Liver (tissue), 8 donors: ENCODE measurements at regions not wholly inside any gene's neighbourhood (a gene's known extent, or its start where the extent isn't known, plus 50 kb on each side); places are given as distances from the start of the nearest gene placed in this dataset.

Experiments
- DNase-seq: peaks from one replicate; pipeline ENCODE4 v3.0.0-alpha.2; 2017; ENCODE audit warnings: low spot score
- H3K27ac ChIP-seq, 2 donors: one replicate each; pipeline ENCODE4 v1.7.0; 2013; ENCODE audit warnings: inconsistent platforms in 2 of 2, low read length in 2 of 2, control low read depth in 1 of 2, low read depth in 1 of 2, mild to moderate bottlenecking in 1 of 2
- H3K27me3 ChIP-seq, 4 donors: one replicate each; pipeline versions ENCODE4 v1.6.1 to v1.7.0; 2013; ENCODE audit warnings: low read length in 3 of 4, inconsistent platforms in 1 of 4, mild to moderate bottlenecking in 1 of 4, moderate library complexity in 1 of 4; ENCODE audit not compliant: control insufficient read depth in 4 of 4, insufficient read depth in 4 of 4
- H3K36me3 ChIP-seq, 4 donors: one replicate each; pipeline versions ENCODE4 v1.6.1 to v1.7.0; 2013; ENCODE audit warnings: low read length in 3 of 4, mild to moderate bottlenecking in 3 of 4, low read depth in 1 of 4, moderate library complexity in 1 of 4; ENCODE audit not compliant: control insufficient read depth in 4 of 4, insufficient read depth in 3 of 4
- H3K4me1 ChIP-seq, 4 donors: one replicate each; pipeline versions ENCODE4 v1.6.1 to v1.7.0; 2013; ENCODE audit warnings: low read length in 3 of 4, mild to moderate bottlenecking in 3 of 4, moderate library complexity in 1 of 4; ENCODE audit not compliant: control insufficient read depth in 4 of 4, insufficient read depth in 4 of 4
- H3K4me3 ChIP-seq, 3 donors: one replicate each; pipeline versions ENCODE4 v1.6.1 to v1.7.0; 2013; ENCODE audit warnings: low read length in 3 of 3, control low read depth in 1 of 3, low read depth in 1 of 3, mild to moderate bottlenecking in 1 of 3
- H3K9ac ChIP-seq, 2 donors: one replicate each; pipeline ENCODE4 v1.7.0; 2013; ENCODE audit warnings: low read length in 2 of 2, mild to moderate bottlenecking in 2 of 2, moderate library complexity in 2 of 2, control low read depth in 1 of 2, low read depth in 1 of 2
- H3K9me3 ChIP-seq, 4 donors: one replicate each; pipeline versions ENCODE4 v1.6.1 to v1.7.0; 2013; ENCODE audit warnings: low read length in 3 of 4; ENCODE audit not compliant: control insufficient read depth in 4 of 4
- EGR1 ChIP-seq, 2 donors: IDR thresholded peaks; 2 replicates each; pipeline ENCODE4 v1.6.1; 2016 to 2018; ENCODE audit warnings: antibody characterized with exemption in 2 of 2, low read depth in 2 of 2
- FOXA2 ChIP-seq: IDR thresholded peaks from 2 replicates; pipeline ENCODE4 v1.6.1; 2016; ENCODE audit warnings: antibody characterized with exemption
- GABPA ChIP-seq, 2 donors: IDR thresholded peaks in 1 of 2; conservative IDR thresholded peaks in 1 of 2; 2 replicates each; pipeline ENCODE4 v1.6.1; 2016; ENCODE audit warnings: antibody characterized with exemption in 2 of 2, mild to moderate bottlenecking in 1 of 2, moderate library complexity in 1 of 2
- HNF4G ChIP-seq: IDR thresholded peaks from 2 replicates; pipeline ENCODE4 v1.6.1; 2016; ENCODE audit warnings: antibody characterized with exemption
- NR2F2 ChIP-seq: IDR thresholded peaks from 2 replicates; pipeline ENCODE4 v1.6.1; 2016; ENCODE audit warnings: antibody characterized with exemption
- RAD21 ChIP-seq, 2 donors: IDR thresholded peaks; 2 replicates each; pipeline ENCODE4 v1.6.1; 2016; ENCODE audit warnings: antibody characterized with exemption in 2 of 2, mild to moderate bottlenecking in 2 of 2
- RXRA ChIP-seq, 2 donors: IDR thresholded peaks; 2 replicates each; pipeline ENCODE4 v1.6.1; 2017 to 2018; ENCODE audit warnings: antibody characterized with exemption in 2 of 2, mild to moderate bottlenecking in 1 of 2
- SP1 ChIP-seq: IDR thresholded peaks from 2 replicates; pipeline ENCODE4 v1.6.1; 2018; ENCODE audit warnings: antibody characterized with exemption, mild to moderate bottlenecking
- TAF1 ChIP-seq: conservative IDR thresholded peaks from 2 replicates; pipeline ENCODE4 v1.6.1; 2016; ENCODE audit warnings: antibody characterized with exemption, mild to moderate bottlenecking
- YY1 ChIP-seq: IDR thresholded peaks from 2 replicates; pipeline ENCODE4 v1.6.1; 2016; ENCODE audit warnings: antibody characterized with exemption, mild to moderate bottlenecking
- WGBS: extraction: QIAGEN DNeasy Blood & Tissue Kit; methylation state at CpG from one replicate; pipeline ENCODE4 v1.1.7; 2013; 5-methylcytosine and 5-hydroxymethylcytosine counted together
- TF ChIP-seq, protein P1 (sequence below): IDR thresholded peaks from 2 replicates; pipeline ENCODE4 v1.6.1; 2016; ENCODE audit warnings: antibody characterized with exemption, mild to moderate bottlenecking
- TF ChIP-seq, protein P2 (sequence below): fragments of 150-350 bp; IDR thresholded peaks from 2 replicates; pipeline ENCODE4 v1.5.1; 2017; ENCODE audit warnings: improper control_type of control experiment, low read depth, low read length; ENCODE audit not compliant: missing input control
- TF ChIP-seq, protein P3 (sequence below): IDR thresholded peaks from 2 replicates; pipeline ENCODE4 v1.6.1; 2016; ENCODE audit warnings: antibody characterized with exemption
- TF ChIP-seq, protein P4 (sequence below): IDR thresholded peaks from 2 replicates; pipeline ENCODE4 v1.6.1; 2016; ENCODE audit warnings: antibody characterized with exemption
- donor health status: healthy.
- donor health status: healthy.
- donor health status: healthy.
- donor health status: healthy.
- donor health status: healthy.

DNA sequence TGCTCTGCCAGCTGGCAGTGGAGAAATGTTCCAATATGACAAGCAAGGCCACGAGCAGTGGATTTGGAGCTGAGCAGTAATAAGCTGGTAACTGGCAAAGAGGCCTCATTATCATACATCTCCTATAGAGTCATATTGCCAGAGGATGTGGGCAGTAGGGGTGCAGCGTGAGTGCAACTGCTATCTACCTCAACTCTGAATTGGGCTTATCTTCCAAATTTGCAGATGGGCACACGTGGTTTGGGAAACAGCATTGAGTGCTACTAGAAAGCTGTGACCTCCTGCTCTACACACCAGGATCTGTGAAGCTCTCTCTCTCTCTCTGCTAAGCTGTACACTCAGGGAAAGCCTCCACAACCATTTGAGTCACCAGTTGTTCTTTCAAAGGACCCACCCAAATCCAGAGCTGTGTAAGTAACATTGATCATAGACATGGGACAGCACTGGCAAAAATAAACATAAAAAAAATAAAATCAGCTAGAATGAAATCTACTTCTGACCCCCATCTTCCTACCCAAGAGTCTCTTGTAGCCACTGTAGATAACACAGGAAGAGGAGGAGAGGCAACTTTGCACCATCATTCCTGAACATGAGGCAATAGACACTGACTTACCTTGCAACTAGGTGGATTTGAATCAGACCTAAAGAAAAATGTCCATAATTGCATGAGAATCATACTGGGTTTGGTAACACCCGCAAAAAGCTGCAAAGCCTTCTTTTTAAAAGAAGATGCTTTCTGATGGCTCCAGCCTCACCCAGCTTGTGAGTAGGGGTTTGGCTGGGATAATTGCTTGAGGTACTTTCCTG, 82.9 kb upstream of the THBS1 start (continued):
- TF ChIP-seq, protein P1, sequence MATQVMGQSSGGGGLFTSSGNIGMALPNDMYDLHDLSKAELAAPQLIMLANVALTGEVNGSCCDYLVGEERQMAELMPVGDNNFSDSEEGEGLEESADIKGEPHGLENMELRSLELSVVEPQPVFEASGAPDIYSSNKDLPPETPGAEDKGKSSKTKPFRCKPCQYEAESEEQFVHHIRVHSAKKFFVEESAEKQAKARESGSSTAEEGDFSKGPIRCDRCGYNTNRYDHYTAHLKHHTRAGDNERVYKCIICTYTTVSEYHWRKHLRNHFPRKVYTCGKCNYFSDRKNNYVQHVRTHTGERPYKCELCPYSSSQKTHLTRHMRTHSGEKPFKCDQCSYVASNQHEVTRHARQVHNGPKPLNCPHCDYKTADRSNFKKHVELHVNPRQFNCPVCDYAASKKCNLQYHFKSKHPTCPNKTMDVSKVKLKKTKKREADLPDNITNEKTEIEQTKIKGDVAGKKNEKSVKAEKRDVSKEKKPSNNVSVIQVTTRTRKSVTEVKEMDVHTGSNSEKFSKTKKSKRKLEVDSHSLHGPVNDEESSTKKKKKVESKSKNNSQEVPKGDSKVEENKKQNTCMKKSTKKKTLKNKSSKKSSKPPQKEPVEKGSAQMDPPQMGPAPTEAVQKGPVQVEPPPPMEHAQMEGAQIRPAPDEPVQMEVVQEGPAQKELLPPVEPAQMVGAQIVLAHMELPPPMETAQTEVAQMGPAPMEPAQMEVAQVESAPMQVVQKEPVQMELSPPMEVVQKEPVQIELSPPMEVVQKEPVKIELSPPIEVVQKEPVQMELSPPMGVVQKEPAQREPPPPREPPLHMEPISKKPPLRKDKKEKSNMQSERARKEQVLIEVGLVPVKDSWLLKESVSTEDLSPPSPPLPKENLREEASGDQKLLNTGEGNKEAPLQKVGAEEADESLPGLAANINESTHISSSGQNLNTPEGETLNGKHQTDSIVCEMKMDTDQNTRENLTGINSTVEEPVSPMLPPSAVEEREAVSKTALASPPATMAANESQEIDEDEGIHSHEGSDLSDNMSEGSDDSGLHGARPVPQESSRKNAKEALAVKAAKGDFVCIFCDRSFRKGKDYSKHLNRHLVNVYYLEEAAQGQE: no peak
- no peak for TF ChIP-seq FOXA2
- TF ChIP-seq, protein P2, sequence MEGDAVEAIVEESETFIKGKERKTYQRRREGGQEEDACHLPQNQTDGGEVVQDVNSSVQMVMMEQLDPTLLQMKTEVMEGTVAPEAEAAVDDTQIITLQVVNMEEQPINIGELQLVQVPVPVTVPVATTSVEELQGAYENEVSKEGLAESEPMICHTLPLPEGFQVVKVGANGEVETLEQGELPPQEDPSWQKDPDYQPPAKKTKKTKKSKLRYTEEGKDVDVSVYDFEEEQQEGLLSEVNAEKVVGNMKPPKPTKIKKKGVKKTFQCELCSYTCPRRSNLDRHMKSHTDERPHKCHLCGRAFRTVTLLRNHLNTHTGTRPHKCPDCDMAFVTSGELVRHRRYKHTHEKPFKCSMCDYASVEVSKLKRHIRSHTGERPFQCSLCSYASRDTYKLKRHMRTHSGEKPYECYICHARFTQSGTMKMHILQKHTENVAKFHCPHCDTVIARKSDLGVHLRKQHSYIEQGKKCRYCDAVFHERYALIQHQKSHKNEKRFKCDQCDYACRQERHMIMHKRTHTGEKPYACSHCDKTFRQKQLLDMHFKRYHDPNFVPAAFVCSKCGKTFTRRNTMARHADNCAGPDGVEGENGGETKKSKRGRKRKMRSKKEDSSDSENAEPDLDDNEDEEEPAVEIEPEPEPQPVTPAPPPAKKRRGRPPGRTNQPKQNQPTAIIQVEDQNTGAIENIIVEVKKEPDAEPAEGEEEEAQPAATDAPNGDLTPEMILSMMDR: no peak
- no peak for TF ChIP-seq EGR1 (IDR thresholded peaks at IDR 0.05; ENCODE audit: low read depth in 2 of 2)
- TF ChIP-seq, protein P3, sequence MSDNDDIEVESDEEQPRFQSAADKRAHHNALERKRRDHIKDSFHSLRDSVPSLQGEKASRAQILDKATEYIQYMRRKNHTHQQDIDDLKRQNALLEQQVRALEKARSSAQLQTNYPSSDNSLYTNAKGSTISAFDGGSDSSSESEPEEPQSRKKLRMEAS: no peak
- no peak for TF ChIP-seq GABPA (IDR thresholded peaks at IDR 0.05 in 1 of 2, conservative IDR thresholded peaks at IDR 0.05 in 1 of 2)
- TF ChIP-seq YY1: no peak
- no peak for TF ChIP-seq HNF4G
- no peak for TF ChIP-seq TAF1
- TF ChIP-seq RXRA (IDR thresholded peaks at IDR 0.05): no peak

DNA sequence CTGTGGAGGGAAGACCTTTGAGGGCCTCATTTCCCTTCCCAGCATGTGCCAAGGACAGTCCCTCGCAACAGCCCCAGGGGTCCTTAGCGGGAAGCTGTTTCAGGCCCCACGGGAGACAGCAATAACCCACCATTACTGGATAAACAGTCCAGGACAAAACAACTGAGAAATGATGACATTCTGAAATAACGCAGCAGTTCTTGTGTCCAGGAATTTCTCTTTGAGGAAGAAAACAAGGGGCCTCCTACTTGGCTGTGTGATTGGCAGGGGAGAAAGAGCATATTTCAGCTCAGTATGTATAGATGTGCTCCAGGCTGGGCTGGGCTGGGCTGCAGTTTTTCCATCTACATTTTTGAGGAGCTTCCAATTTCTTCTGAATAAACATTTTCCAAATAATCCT, 82.2 kb upstream of the THBS1 start:
- Histone ChIP-seq H3K4me3 (no peak overlapping the region), H3K4me1 (no peaks in the 10 kb centered on the region), H3K27ac (no peak overlapping the region), H3K9me3 (no peaks in the 10 kb centered on the region), H3K36me3 (no peaks in the 10 kb centered on the region), H3K27me3 (no peaks in the 10 kb centered on the region), H3K9ac (no peak overlapping the region)
- WGBS: 84% methylated on average over 4 of the region's 4 CpGs
- no peak for TF ChIP-seq SP1
- TF ChIP-seq, protein P3: no peak
- DNase-seq: no peak

DNA sequence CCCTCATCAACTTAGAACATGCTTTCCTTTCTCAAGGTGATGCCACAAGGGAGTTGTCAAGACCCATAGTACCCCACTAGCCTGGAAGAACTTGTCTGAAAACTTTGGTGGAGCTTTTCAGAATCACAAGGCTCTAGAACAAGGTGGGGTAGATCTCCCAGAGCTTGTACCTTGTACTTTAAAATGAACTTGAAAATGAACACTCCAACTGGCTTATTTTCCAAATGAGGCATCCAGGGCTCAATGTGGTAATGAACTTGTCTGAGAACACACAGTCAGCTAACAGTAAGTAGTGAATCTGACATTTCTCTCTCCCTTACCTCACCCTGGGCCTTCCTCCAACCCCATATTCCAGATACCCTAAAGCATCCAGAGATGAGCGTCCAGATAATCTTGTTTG, 81.8 kb upstream of the THBS1 start:
- Histone ChIP-seq H3K27ac (no peak overlapping the region), H3K9me3 (no peaks in the 10 kb centered on the region), H3K36me3 (no peaks in the 10 kb centered on the region), H3K27me3 (no peaks in the 10 kb centered on the region), H3K4me1 (no peaks in the 10 kb centered on the region), H3K9ac (no peak overlapping the region), H3K4me3 (no peak overlapping the region)
- 84% methylated on average over 1 of the region's 1 CpG for WGBS
- DNase-seq: no peak
- TF ChIP-seq NR2F2 (no peak), HNF4G (no peak), SP1 (no peak), FOXA2 (no peak), RAD21 (IDR thresholded peaks at IDR 0.05) (no peak), GABPA (IDR thresholded peaks at IDR 0.05 in 1 of 2, conservative IDR thresholded peaks at IDR 0.05 in 1 of 2) (no peak)
- TF ChIP-seq, protein P4, sequence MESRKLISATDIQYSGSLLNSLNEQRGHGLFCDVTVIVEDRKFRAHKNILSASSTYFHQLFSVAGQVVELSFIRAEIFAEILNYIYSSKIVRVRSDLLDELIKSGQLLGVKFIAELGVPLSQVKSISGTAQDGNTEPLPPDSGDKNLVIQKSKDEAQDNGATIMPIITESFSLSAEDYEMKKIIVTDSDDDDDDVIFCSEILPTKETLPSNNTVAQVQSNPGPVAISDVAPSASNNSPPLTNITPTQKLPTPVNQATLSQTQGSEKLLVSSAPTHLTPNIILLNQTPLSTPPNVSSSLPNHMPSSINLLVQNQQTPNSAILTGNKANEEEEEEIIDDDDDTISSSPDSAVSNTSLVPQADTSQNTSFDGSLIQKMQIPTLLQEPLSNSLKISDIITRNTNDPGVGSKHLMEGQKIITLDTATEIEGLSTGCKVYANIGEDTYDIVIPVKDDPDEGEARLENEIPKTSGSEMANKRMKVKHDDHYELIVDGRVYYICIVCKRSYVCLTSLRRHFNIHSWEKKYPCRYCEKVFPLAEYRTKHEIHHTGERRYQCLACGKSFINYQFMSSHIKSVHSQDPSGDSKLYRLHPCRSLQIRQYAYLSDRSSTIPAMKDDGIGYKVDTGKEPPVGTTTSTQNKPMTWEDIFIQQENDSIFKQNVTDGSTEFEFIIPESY: no peak
- TF ChIP-seq, protein P2: no peak
- TF ChIP-seq, protein P1: no peak
